ENCODE measurements at regions not wholly inside any gene's neighbourhood (a gene's known extent, or its start where the extent isn't known, plus 50 kb on each side); places are given as distances from the start of the nearest gene placed in this dataset.

DNA sequence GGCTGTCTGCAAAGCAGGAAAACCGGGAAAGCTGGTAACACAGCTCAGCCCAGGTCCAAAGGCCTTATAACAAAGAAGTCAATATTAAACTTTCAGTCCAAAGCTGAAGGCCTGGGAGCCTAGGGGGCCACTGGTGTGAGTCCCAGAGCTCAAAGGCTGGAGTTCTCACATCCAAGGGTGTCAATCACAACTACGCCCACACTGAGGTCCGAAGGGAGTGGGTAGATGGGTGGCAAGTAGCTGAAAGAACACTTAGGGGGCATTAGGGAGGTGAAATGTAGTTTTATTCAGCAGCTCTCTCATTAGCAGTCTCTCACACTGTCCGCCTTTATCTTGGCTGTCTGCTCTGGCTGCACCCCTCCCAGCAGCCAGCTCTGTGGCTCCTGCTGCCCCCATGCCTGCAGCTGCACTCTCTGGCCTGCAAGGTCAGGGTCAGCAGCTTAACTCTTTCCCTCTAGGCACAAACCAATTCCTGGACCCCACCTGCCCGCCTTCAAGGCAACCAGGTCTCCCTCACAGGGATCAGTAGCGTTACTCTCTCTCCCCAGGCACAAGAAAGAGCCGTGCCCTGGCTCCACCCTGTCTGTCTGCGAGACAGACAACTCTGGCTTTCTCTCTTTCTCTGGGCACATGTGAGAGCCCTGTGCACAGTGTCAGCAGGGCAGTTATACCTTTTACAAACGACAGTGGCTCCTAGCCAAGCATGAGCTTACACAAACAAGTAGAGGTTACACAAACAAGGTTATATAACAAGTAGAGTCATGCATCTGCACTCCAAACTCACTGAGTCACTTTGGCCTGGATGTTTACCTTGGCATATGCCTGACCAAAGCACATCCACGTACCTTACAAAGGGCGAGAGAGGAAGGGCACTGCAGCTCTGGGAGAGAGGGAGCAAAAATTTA lies 249.4 kb upstream of the PCDH20 start:
- Histone ChIP-seq H3K79me2 (replicated peaks; ENCODE audit: insufficient read depth) (no peaks in the 10 kb centered on the region), H3K4me1 (ENCODE audit: insufficient read depth) (no peaks in the 10 kb centered on the region), H3K27me3 (ENCODE audit: insufficient read depth) (no peaks in the 10 kb centered on the region), H3K27ac (ENCODE audit: low read depth) (no peak overlapping the region), H3K4me3 (no peak overlapping the region), H3K4me2 (no peak overlapping the region), H2AFZ (peak overlapping the region; percentile 69; the same call in 1 of the 2 replicates), H3K36me3 (ENCODE audit: insufficient read depth) (no peaks in the 10 kb centered on the region), H3F3A (replicated peaks; ENCODE audit: low read depth) (no peaks in the 10 kb centered on the region), H4K20me1 (replicated peaks; ENCODE audit: insufficient read depth) (no peaks in the 10 kb centered on the region), H3K9me2 (ENCODE audit: insufficient read depth) (no peaks in the 10 kb centered on the region)
- Mint-ChIP-seq H3K4me3 (no peak overlapping the region), H3K27me3 (ENCODE audit: insufficient read depth, low read depth, poor library complexity) (no peaks in the 10 kb centered on the region), H3K4me1 (peaks cover 14% of the 10 kb centered on the region; the same call in 2 of the 3 replicates), H3K9me3 (no peaks in the 10 kb centered on the region), H3K27ac (no peak overlapping the region), H3K36me3 (ENCODE audit: low read depth) (no peaks in the 10 kb centered on the region)
- TF ChIP-seq EZH2 (IDR thresholded peaks at IDR 0.05; ENCODE audit: low read depth, unreplicated experiment) (no peak), CREB1 (CRISPR knock-in tag; IDR thresholded peaks at IDR 0.05; ENCODE audit: low read depth) (no peak), POLR2AphosphoS5 (IDR thresholded peaks at IDR 0.05; ENCODE audit: low read depth) (no peak), NANOG (IDR thresholded peaks at IDR 0.05; ENCODE audit: borderline replicate concordance) (no peak), EZH2phosphoT487 (IDR thresholded peaks at IDR 0.05; ENCODE audit: unreplicated experiment) (no peak), ZNF331 (CRISPR knock-in tag; IDR thresholded peaks at IDR 0.05; ENCODE audit: low read depth) (no peak), JUNB (IDR thresholded peaks at IDR 0.05; ENCODE audit: unreplicated experiment) (no peak)
- TF ChIP-seq, protein P1, sequence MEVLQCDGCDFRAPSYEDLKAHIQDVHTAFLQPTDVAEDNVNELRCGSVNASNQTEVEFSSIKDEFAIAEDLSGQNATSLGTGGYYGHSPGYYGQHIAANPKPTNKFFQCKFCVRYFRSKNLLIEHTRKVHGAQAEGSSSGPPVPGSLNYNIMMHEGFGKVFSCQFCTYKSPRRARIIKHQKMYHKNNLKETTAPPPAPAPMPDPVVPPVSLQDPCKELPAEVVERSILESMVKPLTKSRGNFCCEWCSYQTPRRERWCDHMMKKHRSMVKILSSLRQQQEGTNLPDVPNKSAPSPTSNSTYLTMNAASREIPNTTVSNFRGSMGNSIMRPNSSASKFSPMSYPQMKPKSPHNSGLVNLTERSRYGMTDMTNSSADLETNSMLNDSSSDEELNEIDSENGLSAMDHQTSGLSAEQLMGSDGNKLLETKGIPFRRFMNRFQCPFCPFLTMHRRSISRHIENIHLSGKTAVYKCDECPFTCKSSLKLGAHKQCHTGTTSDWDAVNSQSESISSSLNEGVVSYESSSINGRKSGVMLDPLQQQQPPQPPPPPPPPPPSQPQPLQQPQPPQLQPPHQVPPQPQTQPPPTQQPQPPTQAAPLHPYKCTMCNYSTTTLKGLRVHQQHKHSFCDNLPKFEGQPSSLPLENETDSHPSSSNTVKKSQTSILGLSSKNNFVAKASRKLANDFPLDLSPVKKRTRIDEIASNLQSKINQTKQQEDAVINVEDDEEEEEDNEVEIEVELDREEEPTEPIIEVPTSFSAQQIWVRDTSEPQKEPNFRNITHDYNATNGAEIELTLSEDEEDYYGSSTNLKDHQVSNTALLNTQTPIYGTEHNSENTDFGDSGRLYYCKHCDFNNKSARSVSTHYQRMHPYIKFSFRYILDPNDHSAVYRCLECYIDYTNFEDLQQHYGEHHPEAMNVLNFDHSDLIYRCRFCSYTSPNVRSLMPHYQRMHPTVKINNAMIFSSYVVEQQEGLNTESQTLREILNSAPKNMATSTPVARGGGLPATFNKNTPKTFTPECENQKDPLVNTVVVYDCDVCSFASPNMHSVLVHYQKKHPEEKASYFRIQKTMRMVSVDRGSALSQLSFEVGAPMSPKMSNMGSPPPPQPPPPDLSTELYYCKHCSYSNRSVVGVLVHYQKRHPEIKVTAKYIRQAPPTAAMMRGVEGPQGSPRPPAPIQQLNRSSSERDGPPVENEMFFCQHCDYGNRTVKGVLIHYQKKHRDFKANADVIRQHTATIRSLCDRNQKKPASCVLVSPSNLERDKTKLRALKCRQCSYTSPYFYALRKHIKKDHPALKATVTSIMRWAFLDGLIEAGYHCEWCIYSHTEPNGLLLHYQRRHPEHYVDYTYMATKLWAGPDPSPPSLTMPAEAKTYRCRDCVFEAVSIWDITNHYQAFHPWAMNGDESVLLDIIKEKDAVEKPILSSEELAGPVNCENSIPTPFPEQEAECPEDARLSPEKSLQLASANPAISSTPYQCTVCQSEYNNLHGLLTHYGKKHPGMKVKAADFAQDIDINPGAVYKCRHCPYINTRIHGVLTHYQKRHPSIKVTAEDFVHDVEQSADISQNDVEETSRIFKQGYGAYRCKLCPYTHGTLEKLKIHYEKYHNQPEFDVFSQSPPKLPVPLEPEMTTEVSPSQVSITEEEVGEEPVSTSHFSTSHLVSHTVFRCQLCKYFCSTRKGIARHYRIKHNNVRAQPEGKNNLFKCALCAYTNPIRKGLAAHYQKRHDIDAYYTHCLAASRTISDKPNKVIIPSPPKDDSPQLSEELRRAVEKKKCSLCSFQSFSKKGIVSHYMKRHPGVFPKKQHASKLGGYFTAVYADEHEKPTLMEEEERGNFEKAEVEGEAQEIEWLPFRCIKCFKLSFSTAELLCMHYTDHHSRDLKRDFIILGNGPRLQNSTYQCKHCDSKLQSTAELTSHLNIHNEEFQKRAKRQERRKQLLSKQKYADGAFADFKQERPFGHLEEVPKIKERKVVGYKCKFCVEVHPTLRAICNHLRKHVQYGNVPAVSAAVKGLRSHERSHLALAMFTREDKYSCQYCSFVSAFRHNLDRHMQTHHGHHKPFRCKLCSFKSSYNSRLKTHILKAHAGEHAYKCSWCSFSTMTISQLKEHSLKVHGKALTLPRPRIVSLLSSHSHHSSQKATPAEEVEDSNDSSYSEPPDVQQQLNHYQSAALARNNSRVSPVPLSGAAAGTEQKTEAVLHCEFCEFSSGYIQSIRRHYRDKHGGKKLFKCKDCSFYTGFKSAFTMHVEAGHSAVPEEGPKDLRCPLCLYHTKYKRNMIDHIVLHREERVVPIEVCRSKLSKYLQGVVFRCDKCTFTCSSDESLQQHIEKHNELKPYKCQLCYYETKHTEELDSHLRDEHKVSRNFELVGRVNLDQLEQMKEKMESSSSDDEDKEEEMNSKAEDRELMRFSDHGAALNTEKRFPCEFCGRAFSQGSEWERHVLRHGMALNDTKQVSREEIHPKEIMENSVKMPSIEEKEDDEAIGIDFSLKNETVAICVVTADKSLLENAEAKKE (CRISPR knock-in tag; IDR thresholded peaks at IDR 0.05): no peak
- TF ChIP-seq, protein P2, sequence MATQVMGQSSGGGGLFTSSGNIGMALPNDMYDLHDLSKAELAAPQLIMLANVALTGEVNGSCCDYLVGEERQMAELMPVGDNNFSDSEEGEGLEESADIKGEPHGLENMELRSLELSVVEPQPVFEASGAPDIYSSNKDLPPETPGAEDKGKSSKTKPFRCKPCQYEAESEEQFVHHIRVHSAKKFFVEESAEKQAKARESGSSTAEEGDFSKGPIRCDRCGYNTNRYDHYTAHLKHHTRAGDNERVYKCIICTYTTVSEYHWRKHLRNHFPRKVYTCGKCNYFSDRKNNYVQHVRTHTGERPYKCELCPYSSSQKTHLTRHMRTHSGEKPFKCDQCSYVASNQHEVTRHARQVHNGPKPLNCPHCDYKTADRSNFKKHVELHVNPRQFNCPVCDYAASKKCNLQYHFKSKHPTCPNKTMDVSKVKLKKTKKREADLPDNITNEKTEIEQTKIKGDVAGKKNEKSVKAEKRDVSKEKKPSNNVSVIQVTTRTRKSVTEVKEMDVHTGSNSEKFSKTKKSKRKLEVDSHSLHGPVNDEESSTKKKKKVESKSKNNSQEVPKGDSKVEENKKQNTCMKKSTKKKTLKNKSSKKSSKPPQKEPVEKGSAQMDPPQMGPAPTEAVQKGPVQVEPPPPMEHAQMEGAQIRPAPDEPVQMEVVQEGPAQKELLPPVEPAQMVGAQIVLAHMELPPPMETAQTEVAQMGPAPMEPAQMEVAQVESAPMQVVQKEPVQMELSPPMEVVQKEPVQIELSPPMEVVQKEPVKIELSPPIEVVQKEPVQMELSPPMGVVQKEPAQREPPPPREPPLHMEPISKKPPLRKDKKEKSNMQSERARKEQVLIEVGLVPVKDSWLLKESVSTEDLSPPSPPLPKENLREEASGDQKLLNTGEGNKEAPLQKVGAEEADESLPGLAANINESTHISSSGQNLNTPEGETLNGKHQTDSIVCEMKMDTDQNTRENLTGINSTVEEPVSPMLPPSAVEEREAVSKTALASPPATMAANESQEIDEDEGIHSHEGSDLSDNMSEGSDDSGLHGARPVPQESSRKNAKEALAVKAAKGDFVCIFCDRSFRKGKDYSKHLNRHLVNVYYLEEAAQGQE (IDR thresholded peaks at IDR 0.05; ENCODE audit: unreplicated experiment): no peak
- TF ChIP-seq, protein P3, sequence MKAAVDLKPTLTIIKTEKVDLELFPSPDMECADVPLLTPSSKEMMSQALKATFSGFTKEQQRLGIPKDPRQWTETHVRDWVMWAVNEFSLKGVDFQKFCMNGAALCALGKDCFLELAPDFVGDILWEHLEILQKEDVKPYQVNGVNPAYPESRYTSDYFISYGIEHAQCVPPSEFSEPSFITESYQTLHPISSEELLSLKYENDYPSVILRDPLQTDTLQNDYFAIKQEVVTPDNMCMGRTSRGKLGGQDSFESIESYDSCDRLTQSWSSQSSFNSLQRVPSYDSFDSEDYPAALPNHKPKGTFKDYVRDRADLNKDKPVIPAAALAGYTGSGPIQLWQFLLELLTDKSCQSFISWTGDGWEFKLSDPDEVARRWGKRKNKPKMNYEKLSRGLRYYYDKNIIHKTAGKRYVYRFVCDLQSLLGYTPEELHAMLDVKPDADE (IDR thresholded peaks at IDR 0.05): no peak
- TF ChIP-seq, protein P4, sequence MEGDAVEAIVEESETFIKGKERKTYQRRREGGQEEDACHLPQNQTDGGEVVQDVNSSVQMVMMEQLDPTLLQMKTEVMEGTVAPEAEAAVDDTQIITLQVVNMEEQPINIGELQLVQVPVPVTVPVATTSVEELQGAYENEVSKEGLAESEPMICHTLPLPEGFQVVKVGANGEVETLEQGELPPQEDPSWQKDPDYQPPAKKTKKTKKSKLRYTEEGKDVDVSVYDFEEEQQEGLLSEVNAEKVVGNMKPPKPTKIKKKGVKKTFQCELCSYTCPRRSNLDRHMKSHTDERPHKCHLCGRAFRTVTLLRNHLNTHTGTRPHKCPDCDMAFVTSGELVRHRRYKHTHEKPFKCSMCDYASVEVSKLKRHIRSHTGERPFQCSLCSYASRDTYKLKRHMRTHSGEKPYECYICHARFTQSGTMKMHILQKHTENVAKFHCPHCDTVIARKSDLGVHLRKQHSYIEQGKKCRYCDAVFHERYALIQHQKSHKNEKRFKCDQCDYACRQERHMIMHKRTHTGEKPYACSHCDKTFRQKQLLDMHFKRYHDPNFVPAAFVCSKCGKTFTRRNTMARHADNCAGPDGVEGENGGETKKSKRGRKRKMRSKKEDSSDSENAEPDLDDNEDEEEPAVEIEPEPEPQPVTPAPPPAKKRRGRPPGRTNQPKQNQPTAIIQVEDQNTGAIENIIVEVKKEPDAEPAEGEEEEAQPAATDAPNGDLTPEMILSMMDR (conservative IDR thresholded peaks at IDR 0.05; ENCODE audit: low read depth in 2 of 2): no peak
- DNase-seq (ENCODE audit: low spot score) (no peak), ATAC-seq (peak; percentile 53)

Data from GM23338 (cell line).